H9 (cell line): ENCODE measurements at regions not wholly inside any gene's neighbourhood (a gene's known extent, or its start where the extent isn't known, plus 50 kb on each side); places are given as distances from the start of the nearest gene placed in this dataset.
"Not testable (repeated sequence)": the region's sequence is repeated elsewhere in the genome, so short reads cannot be mapped to it uniquely, and the experiment has no call there.

ENCODE experiments used
- DNase-seq: peaks from one replicate; pipeline ENCODE4 v3.0.0-alpha.2; 2017
- H2AFZ ChIP-seq: one replicate; pipeline ENCODE4 v1.6.1; 2013; ENCODE audit warnings: mild to moderate bottlenecking, low read length, control low read depth, moderate library complexity
- H2AK5ac ChIP-seq: 2 replicates; pipeline ENCODE4 v1.6.1; 2013; ENCODE audit warnings: low read length, control low read depth, mixed read lengths; ENCODE audit not compliant: insufficient read length
- H2BK120ac ChIP-seq: one replicate; pipeline ENCODE4 v1.6.1; 2013; ENCODE audit warnings: low read depth, mild to moderate bottlenecking, low read length, control low read depth, inconsistent platforms; ENCODE audit not compliant: poor library complexity, severe bottlenecking
- H2BK12ac ChIP-seq: 2 replicates; pipeline ENCODE4 v1.6.1; 2013; ENCODE audit warnings: low read length, control low read depth, mixed read lengths, low read depth; ENCODE audit not compliant: insufficient read length
- H2BK15ac ChIP-seq: 2 replicates; pipeline ENCODE4 v1.6.1; 2013; ENCODE audit warnings: low read depth, low read length, control low read depth
- H2BK20ac ChIP-seq: one replicate; pipeline ENCODE4 v1.6.1; 2013; ENCODE audit warnings: low read depth, mild to moderate bottlenecking, low read length, control low read depth, inconsistent platforms; ENCODE audit not compliant: poor library complexity, severe bottlenecking
- H2BK5ac ChIP-seq: 2 replicates; pipeline ENCODE4 v1.6.1; 2013; ENCODE audit warnings: low read length, control low read depth, mixed read lengths; ENCODE audit not compliant: insufficient read length
- H3K14ac ChIP-seq: 2 replicates; pipeline ENCODE4 v1.6.1; 2013; ENCODE audit warnings: low read length, control low read depth; ENCODE audit not compliant: insufficient read depth
- H3K18ac ChIP-seq: 2 replicates; pipeline ENCODE4 v1.6.1; 2013; ENCODE audit warnings: low read depth, mild to moderate bottlenecking, mixed read lengths, low read length, control low read depth; ENCODE audit not compliant: insufficient read length
- H3K23ac ChIP-seq: 2 replicates; pipeline ENCODE4 v1.6.1; 2013; ENCODE audit warnings: low read length, control low read depth, mixed read lengths, low read depth; ENCODE audit not compliant: insufficient read length
- H3K23me2 ChIP-seq: 2 replicates; pipeline ENCODE4 v1.6.1; 2013; ENCODE audit warnings: low read depth, mild to moderate bottlenecking, mixed read lengths, low read length, control low read depth; ENCODE audit not compliant: insufficient read length, poor library complexity, severe bottlenecking
- H3K27ac ChIP-seq: 2 replicates; pipeline ENCODE4 v1.5.1; 2013; ENCODE audit warnings: low read length, control low read depth, mixed read lengths, low read depth; ENCODE audit not compliant: insufficient read length
- H3K27me3 ChIP-seq: 2 replicates; pipeline ENCODE4 v1.6.1; 2013; ENCODE audit warnings: low read length, control low read depth, inconsistent platforms; ENCODE audit not compliant: insufficient read depth
- H3K4ac ChIP-seq: 2 replicates; pipeline ENCODE4 v1.6.1; 2013; ENCODE audit warnings: low read depth, mild to moderate bottlenecking, control low read depth, inconsistent platforms, low read length, moderate library complexity
- H3K4me1 ChIP-seq: 2 replicates; pipeline ENCODE4 v1.6.1; 2013; ENCODE audit warnings: low read length, control low read depth, inconsistent platforms; ENCODE audit not compliant: insufficient read depth
- H3K4me2 ChIP-seq: 2 replicates; pipeline ENCODE4 v1.6.1; 2013; ENCODE audit warnings: low read length, control low read depth, mixed read lengths; ENCODE audit not compliant: insufficient read length, insufficient read depth
- H3K56ac ChIP-seq: 2 replicates; pipeline ENCODE4 v1.6.1; 2013; ENCODE audit warnings: low read depth, mild to moderate bottlenecking, mixed read lengths, low read length, control low read depth; ENCODE audit not compliant: insufficient read length
- H3K79me1 ChIP-seq: 2 replicates; pipeline ENCODE4 v1.6.1; 2013; ENCODE audit warnings: low read depth, mild to moderate bottlenecking, moderate library complexity, low read length, control low read depth, inconsistent platforms; ENCODE audit not compliant: insufficient read depth, poor library complexity, severe bottlenecking
- H3K79me2 ChIP-seq: 2 replicates; pipeline ENCODE4 v1.6.1; 2013; ENCODE audit warnings: low read length, control low read depth, inconsistent platforms; ENCODE audit not compliant: insufficient read depth
- H3K9ac ChIP-seq: 2 replicates; pipeline ENCODE4 v1.6.1; 2013; ENCODE audit warnings: low read length, control low read depth, mixed read lengths; ENCODE audit not compliant: insufficient read length; ENCODE audit errors: extremely low read depth
- H3K9me3 ChIP-seq: one replicate; pipeline ENCODE4 v1.6.1; 2013; ENCODE audit warnings: low read depth, low read length, inconsistent platforms; ENCODE audit not compliant: control insufficient read depth
- H3T11ph ChIP-seq: one replicate; pipeline ENCODE4 v1.6.1; 2013; ENCODE audit warnings: mild to moderate bottlenecking, low read length, control low read depth, inconsistent platforms
- H4K20me1 ChIP-seq: one replicate; pipeline ENCODE4 v1.6.1; 2013; ENCODE audit not compliant: control insufficient read depth, insufficient read length, insufficient read depth
- H4K5ac ChIP-seq: 2 replicates; pipeline ENCODE4 v1.6.1; 2013; ENCODE audit warnings: low read depth, mild to moderate bottlenecking, mixed read lengths, low read length, control low read depth; ENCODE audit not compliant: insufficient read length
- H4K8ac ChIP-seq: replicated peaks from 2 replicates; pipeline ENCODE4 v1.6.1; 2013; ENCODE audit warnings: low read length, control low read depth, mixed read lengths, low read depth; ENCODE audit not compliant: insufficient read length
- H4K91ac ChIP-seq: 2 replicates; pipeline ENCODE4 v1.6.1; 2013; ENCODE audit warnings: low read depth, mild to moderate bottlenecking, moderate library complexity, mixed read lengths, low read length, control low read depth; ENCODE audit not compliant: insufficient read length
- H3K27ac Mint-ChIP-seq, 3 experiments: 2 replicates in 2 of 3; 3 replicates in 1 of 3; pipeline ENCODE4 v1.8.0; 2020 to 2021; ENCODE audit warnings: mixed read lengths in 3 of 3, mild to moderate bottlenecking in 1 of 3, moderate library complexity in 1 of 3
- H3K27me3 Mint-ChIP-seq: 2 replicates; pipeline ENCODE4 v1.8.0; 2021; ENCODE audit warnings: low read depth, mild to moderate bottlenecking, moderate library complexity, mixed read lengths
- H3K36me3 Mint-ChIP-seq, 3 experiments: 2 replicates in 2 of 3; 3 replicates in 1 of 3; pipeline ENCODE4 v1.8.0; 2020 to 2021; ENCODE audit warnings: low read depth in 3 of 3, mixed read lengths in 3 of 3; ENCODE audit not compliant: insufficient read depth in 1 of 3
- H3K4me1 Mint-ChIP-seq, 2 experiments: 2 replicates each; pipeline ENCODE4 v1.8.0; 2020; ENCODE audit warnings: mixed read lengths in 2 of 2
- H3K4me3 Mint-ChIP-seq, 2 experiments: 2 replicates in 1 of 2; 3 replicates in 1 of 2; pipeline ENCODE4 v1.8.0; 2020 to 2021; ENCODE audit warnings: mild to moderate bottlenecking in 2 of 2, mixed read lengths in 2 of 2, moderate library complexity in 1 of 2
- H3K9me3 Mint-ChIP-seq, 2 experiments: 2 replicates in 1 of 2; 3 replicates in 1 of 2; pipeline ENCODE4 v1.8.0; 2020; ENCODE audit warnings: mild to moderate bottlenecking in 2 of 2, mixed read lengths in 2 of 2, moderate library complexity in 1 of 2
- WGBS: extraction: QIAGEN DNeasy Blood & Tissue Kit; methylation state at CpG from one replicate; pipeline ENCODE4 v1.1.7; 2013; ENCODE audit warnings: missing lambda C conversion rate, low lambda C conversion rate, mixed read lengths; ENCODE audit not compliant: insufficient read length; ENCODE audit errors: extremely low coverage; 5-methylcytosine and 5-hydroxymethylcytosine counted together

DNA sequence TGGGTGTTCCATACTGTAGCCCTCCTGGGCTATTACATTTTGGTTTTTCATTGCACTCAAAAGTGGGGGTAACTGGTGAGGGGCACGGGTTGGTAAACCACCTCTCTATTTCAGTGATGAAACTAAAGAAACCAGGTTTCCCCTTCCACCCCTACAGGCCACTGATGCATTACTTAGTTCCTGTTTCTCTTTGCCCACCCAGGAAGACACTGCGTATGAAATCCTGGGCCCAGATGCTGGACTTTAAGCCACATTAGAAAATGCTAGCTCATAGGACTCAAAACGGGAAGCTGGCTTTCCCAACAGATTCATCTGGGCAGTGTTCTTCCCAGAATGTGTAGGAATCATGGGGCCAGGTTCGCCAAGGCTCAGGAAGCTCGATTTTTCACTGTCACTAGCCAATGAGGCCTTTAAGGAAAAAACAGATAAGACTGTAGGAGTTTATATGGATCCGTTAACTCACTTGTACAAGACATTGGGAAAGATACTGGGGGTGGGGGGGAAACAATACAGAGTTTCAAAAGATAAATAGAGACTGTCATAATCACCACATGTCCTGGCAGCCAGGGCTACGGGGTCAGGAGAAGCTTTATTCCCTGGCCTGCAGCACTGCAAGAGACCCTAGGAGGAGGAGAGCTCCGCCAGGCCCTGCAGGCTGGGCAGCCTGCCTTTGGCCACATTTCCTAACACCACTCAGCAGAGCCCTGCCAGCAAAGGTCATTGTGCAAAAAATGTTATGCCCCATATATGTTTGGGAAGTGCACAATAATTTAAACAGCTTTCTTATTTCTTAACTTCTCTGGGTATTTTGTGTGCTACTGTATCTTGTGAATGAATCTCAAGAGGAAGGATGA, 228.5 kb upstream of the PLGLB2 start:
- H3K9ac ChIP-seq, H3K14ac ChIP-seq, H3K23ac ChIP-seq, H3K27ac Mint-ChIP-seq, H2BK12ac ChIP-seq, H3K27ac ChIP-seq, H4K8ac ChIP-seq, H2AFZ ChIP-seq, DNase-seq, H3K79me2 ChIP-seq, H2BK120ac ChIP-seq, H3K4me1 Mint-ChIP-seq, H3K79me1 ChIP-seq, H3K27me3 Mint-ChIP-seq, H2AK5ac ChIP-seq, H2BK5ac ChIP-seq, H3K27me3 ChIP-seq, H3K56ac ChIP-seq, H4K91ac ChIP-seq, H3K4ac ChIP-seq, H3K4me3 Mint-ChIP-seq, H2BK15ac ChIP-seq, H3K23me2 ChIP-seq, H3K18ac ChIP-seq, H3K4me2 ChIP-seq, H2BK20ac ChIP-seq, H3K36me3 Mint-ChIP-seq, H4K20me1 ChIP-seq, H3K9me3 Mint-ChIP-seq, H3K9me3 ChIP-seq, H3T11ph ChIP-seq, H3K4me1 ChIP-seq, H4K5ac ChIP-seq: not testable (repeated sequence)
- WGBS: no CpG with 5 or more reads among the region's 8 CpGs

DNA sequence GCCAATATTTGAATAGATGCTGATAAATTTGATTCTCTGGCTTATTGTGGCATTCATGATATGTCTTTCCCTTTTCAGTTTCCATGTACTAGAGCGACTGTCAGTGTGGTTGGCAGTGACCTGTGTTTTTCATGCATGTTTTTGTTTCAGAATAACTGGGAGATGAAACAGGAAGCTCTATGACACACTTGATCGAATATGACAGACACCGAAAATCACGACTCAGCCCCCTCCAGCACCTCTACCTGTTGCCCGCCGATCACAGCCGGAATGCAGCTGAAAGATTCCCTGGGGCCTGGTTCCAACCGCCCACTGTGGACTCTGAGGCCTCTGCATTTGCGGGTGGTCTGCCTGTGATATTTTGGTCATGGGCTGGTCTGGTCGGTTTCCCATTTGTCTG, 226.8 kb upstream of the PLGLB2 start:
- H3K79me1 ChIP-seq, H3K27me3 ChIP-seq, H2AFZ ChIP-seq, H3K23me2 ChIP-seq, H2BK120ac ChIP-seq, H3K9me3 Mint-ChIP-seq, H2BK12ac ChIP-seq, H3K9ac ChIP-seq, H3K18ac ChIP-seq, H3K79me2 ChIP-seq, H4K5ac ChIP-seq, H3K14ac ChIP-seq, H2AK5ac ChIP-seq, H3K4me1 ChIP-seq, H3T11ph ChIP-seq, H3K4ac ChIP-seq, H3K4me3 Mint-ChIP-seq, H3K27ac Mint-ChIP-seq, H3K4me1 Mint-ChIP-seq, H3K27me3 Mint-ChIP-seq, H2BK5ac ChIP-seq, H3K4me2 ChIP-seq, H4K91ac ChIP-seq, H2BK20ac ChIP-seq, DNase-seq, H3K9me3 ChIP-seq, H3K27ac ChIP-seq, H3K36me3 Mint-ChIP-seq, H4K8ac ChIP-seq, H3K23ac ChIP-seq, H3K56ac ChIP-seq, H2BK15ac ChIP-seq, H4K20me1 ChIP-seq: not testable (repeated sequence)
- WGBS: no CpG with 5 or more reads among the region's 10 CpGs
